Inflammatory macrophage treated with lipopolysaccharide for 4 hours (primary cell): ENCODE measurements at regions not wholly inside any gene's neighbourhood (a gene's known extent, or its start where the extent isn't known, plus 50 kb on each side); places are given as distances from the start of the nearest gene placed in this dataset.
"Not testable (repeated sequence)": the region's sequence is repeated elsewhere in the genome, so short reads cannot be mapped to it uniquely, and the experiment has no call there.

Source experiments
- DNase-seq: peaks from one replicate; pipeline ENCODE4 v3.0.0-alpha.2; 2020

DNA sequence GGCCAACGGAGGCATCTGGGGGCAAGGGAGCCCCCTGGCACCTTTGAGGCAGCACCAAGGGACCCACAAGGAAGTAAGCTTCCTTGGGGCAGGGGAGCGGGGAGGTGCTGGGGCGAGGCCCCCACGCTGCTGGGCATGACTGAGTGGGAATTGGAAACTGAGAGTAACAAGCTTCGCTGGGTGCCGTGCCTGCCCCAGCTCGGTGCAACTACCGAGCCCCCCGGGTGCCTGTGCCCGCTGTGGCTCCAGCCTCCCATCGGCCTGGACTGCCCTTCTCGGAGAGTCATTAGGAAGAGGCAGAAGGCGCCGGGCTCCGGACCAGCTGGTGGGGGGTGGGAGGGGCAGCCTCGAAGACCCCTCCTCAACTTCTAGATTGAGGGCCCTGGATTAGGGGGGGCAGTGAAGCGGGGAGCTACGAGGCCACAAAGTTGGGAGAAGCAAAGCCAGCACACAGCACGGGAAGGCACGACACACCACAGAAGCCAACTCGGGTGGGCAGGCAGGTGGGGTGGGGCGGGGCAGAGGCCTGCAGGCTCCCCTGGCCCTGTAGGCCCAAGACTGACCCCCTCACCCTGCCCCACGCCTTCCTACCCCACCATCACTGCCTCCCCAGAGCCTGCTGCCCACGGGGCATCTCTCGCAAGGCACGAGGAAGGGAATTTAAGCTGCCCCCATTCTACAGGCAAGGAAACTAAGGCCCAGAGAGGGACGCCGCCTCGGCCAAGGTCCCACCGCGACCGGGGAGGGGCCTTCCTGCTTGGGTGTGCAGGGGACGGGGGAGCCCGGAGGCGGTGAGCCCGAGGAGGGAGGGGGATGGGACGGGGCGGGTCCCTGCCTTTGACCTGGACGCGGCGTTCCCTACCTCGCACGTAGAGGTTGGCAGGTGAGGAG lies 83.2 kb downstream of the PTPRS start:
- DNase-seq, result no peak

DNA sequence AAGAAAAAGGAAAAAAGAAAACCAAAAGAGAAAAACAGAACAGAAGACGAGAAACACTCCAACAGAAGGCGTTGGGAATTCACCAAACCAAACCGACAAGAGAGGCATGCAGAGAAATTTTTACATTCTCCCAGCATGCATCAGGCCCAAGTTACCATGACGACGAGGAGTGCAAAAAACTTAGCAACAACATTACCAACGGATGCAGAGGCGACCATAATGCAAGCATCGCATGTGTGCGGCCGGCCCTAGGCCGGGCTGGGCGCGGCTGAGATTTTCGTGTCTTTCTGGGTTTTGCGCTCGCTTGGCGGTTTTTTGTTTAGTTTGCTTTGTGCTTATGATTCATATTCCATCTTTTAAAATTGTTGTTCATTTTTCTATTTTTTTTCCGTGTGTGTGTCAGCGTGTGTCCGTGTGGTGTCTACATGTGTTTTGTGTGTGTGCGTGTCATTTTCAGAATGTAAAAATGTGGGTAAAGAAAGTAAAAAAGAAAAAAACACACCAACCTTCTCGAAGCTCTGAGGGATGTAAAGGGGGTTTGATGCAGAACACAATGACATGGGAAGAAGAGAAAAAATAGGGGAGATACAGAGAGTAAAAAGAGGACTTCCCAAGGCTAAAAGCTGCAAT lies 84.9 kb downstream of the PTPRS start:
- DNase-seq, result no peak

DNA sequence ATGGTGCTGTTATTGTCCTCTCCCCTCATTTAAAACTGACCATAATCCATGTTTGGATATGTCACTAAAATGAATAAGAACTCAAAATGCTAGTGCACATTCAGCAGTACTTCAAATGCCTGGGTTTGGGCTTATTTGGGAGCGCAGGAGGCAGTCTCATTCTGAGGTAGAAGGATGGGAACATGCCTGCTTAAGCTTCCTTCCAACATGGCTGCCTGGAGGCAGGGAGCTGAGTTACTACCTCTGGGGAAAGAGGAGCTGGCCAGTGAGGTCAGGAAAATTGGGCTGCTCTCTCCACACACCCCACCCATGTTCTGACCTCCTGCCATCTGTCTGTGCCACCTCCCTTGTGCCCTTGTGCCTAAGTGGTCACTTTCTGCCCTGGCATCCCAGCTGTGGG lies 85.7 kb downstream of the PTPRS start:
- DNase-seq, result no peak

DNA sequence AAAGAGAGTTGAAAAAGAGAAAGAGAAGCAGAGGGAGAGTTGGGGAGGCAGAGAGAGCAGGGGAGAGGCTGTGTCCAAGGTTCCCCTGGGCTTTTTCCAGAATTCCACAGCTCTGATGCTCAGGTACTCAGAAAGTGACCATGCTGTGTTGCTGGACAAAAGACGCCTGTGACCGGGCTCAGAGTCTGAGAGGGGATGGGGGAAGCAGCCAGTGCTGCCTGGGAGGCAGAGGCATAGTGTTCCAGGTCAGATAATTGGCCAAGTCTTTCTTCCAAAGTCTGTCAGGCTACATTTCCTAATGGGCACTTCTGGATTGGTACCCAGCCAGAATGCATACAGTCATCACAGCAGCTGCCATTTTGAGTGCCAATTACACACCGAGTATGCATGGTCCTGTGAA lies 86.1 kb downstream of the PTPRS start:
- no peak for DNase-seq

DNA sequence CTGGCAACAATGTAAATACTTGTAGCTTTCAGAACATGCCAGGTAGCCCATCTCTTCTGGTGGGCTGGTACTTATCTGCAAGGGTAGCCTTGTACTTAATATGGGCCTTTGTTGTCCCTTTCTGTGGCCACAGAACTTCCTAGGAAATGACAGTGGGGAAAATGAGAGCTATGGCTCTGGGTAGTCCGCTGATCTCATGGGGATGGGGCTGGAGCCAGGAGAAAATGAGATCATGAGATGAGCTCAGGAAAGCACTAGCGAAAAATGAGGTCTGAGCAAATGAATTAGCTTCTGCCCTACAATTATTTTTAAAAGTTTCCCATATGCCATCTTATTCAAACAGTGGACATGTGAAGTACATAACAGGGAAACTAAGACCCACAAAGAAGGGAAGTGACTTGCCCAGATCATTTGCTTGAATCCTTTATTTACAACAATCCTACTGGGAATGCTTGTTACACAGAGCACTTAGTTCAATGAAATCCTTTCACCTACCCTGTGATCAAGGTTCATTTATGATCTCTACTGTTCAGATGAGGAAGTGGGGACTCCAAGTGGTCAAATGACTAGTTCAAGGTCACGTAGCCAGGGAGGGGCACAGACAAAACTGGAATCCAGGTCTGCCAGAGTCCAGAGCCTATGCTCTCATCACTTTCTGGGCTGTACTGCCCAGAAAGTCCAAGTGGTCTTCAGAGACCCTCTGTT lies 87.1 kb downstream of the PTPRS start:
- no peak for DNase-seq

DNA sequence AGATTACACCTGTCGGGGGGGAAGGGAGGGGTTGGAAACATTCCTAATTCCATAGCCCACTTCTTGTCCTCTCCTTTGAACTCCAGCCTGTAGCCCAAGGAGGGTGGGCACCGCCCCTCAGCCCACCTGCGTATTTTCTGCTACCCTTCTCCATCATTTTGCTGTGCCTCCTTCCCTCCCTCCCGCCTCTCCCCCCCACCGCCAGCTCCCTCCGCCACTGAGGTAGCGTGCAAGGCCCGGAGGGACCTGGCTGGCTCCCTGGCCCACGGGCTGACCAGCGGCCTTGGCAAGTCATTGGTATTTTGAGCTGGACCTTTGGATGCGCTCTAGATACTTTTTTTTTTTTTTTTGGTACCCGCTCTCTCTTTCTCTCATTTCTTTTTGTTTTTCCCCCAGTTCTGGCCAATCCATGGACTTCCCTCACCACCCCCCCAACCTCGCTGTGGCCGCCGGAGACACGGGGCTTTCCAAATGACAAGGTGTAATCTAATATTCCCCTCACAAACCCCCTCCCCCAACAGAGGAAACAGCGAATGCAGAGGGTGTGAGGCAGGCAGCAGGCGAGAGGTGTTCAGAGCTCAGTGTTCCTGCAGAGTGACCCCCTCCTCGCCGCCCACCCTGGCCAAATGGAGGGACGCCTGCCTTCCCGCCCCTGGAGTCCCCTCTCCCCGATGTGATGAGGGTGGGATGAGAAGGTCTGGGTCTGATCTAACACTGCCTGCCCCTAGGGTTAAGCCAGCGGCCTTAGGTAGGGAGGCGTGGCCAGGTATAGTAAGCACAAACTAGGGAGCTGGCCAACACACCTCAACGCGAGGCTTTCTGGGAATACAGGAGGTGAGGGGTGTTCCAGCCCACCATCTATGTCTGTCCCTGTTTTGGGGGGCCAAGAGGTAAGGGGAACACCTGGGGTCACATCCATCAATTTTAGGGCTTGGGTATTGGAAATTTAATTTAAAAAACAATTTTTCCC lies 89.2 kb downstream of the PTPRS start:
- DNase-seq, result no peak

DNA sequence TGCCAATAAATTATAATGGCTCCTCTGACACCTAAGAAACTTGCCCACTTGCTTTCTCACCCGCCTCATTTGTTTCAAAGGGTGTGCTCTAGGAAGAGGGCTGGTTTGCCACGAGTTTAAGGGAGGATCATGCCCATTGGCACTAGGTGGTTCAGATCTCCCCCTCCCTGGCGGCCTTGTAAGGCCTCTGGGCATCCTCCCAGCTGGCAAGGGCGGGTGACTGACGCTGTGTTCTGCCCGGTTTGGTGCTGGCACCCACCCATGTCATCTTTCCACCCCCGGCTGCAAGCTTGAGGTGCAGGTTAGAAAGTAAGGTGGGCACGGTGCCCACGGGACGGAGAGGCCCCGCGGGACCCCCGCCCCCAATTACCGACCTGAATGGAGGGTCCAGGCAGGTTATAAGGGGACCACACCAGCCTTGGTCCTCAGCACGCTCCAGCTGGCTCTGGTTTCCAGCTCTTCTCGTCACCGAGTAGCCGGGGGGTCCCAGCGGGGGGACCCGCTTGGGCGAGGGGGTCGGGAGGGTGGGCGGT lies 90.4 kb downstream of the PTPRS start:
- DNase-seq, result no peak

DNA sequence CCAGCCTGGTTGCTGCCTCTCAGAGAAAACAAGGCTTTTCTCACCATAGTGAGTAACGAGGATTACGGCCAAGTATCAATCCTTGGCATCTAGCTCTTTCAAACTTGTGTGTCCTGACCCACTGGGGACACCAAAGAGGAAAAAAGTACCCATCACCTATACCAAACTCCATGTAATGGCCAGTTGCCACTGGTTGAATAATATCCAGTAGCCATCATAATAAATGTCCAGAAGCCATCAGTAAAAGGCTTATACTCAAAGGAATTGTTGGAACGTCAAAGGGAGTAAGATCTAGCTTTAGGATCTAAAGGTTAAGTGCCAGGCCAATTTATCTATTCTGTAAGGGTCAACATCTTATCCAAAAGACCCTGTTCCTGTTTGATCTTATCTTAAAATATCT lies 91.1 kb downstream of the PTPRS start:
- DNase-seq, result no peak

DNA sequence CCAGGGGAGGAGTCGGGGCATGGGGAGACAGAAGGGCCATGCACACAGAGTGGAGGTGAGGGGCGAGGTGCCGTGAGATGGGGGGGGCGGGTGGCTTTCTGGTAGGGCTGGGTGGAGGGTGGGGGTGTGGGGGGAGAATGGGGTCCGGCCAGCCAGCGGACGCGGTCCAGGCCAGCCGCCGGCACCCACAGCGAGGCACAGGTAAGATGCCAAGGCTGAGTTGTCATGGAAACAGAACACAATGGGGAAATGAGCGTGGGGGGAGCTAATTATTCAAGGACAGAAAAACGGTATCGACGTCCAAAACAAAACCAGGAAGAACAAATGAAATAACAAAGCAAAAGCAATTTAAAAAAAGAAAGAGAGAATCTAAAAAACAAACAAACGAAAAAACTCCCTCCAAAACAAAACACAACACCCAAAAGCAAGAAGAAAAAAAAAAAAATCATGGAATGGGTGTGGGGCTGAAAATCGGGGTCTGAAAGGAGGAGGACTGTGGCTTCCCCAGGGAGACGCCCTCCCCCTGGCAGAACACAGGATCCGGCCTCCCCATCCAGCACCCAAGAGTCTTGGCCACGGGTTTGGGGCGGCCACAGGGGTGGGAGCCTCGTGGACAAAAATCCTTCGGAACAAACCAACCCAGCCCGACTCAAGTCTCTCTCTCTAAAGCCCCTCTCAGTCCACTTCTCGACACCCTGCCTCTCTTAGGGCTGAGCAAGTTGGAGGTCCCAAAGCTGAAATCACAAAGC lies 92.5 kb downstream of the PTPRS start:
- no peak for DNase-seq

DNA sequence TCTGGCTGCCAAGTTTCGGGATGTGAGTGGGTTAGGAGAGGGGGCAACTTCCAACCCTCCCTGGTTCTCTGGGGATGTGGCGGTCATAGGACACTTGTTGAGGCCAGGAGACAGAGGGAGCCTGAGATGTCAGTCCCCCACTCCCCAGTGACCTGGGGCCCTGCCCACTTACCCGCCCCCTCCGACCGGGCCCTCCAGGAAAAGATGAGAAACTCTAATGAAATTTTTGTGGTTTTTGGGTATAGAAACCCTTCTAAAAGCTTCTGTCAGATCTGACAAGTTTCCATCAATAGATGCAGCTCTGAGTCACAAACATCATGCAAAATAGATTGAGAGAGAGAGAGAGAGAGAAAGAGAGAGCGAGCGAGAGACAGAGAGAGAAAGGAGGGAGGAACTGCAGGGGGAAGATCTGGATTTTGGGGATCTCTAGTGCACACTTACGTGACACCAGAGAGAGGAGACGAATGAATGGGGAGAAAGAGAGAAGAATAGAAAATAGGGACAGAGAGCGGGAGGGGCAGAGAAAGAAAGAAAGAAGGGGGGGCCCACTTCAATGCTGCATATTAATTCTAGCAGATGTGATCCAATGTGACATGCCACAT lies 94.0 kb downstream of the PTPRS start:
- no peak for DNase-seq

DNA sequence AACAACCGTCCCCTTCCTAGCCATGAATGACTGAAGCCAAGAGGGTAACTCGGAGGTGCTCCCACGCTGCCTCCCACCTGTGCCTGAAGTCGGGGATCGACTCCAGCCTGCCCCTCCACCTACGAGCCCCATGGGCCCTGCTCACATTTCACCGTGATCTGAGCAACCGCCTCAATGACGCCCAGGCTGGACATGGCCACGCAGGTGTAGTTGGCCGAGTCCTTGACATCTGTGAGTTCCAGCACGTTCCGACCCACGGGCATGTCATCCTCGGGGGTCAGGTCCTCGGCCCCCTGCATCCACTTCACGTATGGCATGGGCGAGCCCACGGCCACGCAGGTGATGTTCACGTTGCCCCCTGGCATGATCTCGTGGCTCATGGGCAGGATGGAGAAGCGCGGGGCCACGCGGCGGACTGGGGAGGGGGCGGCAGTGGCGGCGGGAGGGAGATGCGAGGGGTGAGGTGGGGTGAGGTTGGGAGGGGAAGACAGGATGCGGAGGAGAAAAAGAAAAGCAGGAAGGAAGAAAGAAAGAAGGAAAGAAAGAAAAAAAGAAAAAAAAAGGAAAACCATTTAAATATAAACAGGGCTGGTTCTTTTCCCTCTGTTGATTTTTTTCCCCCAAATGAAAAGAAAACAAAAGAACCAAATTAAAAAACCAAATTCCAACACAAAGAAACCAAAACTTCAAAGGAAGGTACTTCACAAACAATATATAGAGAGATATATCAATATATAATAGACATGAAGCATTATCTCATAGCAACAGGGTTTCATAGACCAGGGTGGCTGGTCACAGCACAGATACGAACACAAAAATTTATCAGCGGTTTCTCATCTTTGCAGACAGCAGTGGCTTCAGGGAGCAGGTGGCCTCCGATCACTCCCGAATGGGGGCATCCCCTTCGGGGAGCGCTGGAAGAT lies 94.7 kb downstream of the PTPRS start:
- DNase-seq, result no peak

DNA sequence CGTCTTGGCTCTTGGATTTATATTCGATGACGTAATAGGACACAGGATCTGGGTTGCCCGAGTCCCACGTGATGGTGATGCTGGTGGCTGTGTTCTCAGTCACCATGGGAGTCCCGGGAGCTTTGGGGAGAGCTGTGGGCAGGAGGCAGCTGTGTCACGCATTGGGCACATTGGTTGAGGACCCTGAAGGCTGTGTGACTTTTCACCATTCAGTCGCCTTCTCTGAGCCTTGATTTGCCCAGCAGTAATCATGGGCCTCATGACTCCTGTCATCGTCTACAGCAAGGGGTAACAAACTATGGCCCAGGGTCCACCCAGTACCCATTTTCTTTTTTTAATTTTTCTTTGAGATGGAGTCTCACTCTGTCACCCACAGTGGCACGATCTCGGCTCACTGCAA lies 96.3 kb downstream of the PTPRS start:
- no peak for DNase-seq

DNA sequence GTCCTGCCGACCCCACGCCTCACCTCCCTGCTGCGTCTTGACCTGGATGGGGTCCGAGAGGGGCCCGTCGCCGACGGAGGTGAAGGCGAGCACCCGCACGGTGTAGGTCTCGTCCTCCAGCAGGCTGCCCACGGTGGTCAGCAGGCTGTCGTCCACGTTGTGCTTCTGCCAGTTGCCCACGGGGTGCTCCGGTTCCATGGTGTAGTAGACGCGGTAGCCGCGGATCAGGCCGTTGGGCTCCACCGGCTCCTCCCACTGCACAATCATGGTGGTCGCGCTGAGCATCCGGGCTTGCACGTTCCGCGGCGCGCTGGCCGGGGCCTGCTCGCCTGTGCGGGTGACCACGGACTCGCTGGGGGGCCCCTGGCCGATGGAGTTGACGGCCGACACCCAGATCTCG lies 96.7 kb downstream of the PTPRS start:
- DNase-seq, result no peak

DNA sequence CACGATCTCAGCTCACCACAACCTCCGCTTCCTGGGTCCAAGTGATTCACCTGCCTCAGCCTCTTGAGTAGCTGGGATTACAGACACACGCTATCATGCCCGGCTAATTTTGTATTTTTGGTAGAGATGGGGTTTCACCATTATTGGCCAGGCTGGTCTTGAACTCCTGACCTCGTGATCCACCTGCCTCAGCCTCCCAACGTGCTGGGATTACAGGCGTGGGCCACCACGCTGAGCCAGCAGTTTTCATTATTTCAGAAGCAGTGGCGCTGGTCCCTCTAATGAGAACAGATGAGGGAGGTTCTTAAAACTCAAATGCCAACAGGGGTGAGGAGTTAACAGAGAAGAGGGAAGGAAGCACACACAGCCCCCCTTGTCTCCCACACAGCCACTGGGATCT lies 98.7 kb downstream of the PTPRS start:
- DNase-seq, result not testable (repeated sequence)

DNA sequence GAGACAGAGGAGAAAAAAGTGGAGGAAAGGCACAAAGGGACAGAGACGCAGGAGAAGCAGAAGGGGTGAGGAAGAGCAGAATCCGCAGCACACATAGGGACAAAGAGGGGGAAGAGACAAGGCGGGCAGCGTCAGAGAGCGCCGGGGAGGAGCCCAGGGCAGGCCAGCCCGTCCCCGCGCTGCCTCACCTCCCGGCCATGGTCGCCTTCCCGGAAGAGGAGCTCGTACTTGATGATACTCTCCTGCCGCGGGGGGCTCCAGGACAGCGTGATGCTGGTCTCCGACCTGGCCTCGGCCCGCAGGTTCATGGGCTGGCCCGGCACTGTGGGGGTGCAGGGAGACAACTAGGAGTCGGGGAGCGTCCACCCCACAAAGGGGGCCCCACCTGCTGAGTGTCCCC lies 100.6 kb downstream of the PTPRS start:
- DNase-seq, result no peak

DNA sequence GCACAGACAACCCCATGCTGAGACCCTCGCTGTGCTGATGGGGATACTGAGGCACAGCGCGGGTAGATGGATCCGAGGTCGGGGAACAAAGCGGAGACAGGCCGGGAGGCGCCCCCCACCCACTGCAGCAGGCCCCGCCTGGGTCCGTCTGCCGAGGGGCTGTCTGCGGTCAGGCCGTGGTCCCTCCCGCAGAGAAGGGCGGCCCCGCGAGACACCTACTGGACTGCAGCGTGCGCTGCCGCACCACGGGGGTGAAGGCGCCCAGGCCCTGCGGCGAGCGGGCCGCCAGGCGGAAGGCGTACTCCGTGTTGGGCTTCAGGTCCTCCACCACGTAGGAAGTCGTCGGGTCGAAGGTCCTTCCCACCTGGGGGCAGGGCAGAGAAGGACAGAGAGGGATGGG lies 101.9 kb downstream of the PTPRS start:
- DNase-seq, result no peak

DNA sequence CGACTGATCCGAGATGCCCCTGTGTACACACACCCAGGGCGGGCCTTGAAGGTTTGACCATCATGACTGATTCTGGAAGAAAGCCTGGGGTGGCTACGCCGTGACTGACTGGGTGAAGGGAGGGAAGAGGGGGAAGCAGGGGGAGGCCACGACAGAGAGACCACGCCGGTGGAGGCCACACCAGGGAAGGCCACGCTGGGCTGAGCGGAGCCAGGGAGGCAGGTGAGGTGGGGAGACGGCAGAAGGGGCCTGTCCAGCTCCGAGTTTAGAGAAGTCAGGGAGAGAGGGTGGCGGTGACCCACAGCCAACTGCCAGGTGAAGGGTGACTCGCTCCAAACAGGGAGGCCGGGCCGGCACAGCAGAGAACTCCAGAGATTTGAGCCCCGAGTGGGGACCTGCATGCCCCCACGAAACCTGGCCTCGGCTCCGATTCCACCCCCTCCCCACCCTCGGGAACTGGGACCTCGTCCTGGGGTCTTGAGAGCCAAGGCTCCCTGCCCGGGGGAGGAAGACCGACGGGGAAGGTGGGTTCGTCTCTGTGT lies 102.6 kb downstream of the PTPRS start:
- no peak for DNase-seq

DNA sequence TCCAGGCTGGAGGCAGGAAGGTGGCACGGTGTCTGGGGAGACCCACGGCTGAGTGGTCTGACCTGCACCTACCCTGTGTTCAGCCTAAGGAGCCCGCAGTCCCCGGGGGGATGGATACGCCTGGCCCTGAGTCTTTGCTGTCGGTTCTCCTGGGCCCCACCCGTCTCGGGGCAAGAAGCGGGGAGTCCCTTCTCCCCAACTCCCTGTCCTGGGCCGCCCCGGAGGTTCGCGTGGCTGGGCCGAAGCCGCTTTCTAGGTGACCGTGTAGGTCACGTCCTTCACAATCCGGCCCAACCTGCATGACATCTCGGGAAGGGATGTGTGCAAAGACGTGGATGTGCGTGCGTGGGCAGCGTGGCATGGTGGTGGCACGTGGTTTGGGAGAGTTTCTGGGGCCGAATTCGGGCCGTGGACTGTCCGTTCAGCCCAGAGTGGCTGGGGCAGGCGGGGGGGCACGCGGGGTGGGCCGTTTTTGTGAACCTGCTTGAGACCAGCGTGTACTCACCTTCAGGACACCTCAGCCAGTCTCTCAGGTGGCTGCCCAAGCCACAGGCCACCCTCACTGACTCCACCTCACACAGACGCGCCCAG lies 103.3 kb downstream of the PTPRS start:
- DNase-seq, result no peak

DNA sequence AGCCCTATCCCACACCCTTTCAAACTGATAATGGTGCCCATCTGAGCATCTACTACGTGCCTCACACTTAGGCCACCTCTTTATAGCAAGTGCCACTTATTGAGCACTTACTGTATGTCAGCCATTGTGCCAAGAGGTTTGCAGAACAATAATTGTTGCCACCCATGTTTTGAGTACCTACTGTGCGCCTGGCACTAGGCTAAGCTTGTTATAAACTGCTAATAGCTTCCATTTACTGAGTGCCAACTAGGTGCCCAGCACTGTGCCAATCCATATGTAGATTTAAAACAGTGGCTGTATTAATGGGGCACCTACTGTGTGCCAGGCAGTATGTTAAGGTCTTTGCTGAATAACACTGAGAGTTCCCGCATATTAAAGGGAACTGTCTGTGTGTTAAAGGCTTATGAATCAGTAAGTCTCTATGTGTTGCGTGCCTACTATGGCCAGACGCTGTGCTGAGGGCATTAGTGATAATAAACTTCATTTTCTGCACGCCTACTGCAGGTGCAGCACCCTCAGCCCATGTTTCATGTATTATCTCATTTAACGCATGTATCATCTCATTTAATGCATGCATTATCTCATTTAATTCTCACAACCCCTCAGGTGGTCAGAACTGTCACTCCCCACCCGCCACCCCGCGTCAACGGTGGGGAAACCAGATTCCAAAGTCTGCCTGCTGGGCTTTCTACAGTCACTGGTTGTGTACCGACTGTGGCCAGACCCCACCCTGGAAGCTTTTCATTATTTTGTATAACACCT lies 105.0 kb downstream of the PTPRS start:
- no peak for DNase-seq
